ENCODE measurements at regions not wholly inside any gene's neighbourhood (a gene's known extent, or its start where the extent isn't known, plus 50 kb on each side); places are given as distances from the start of the nearest gene placed in this dataset.

GRCh38 chr2:19642501-19642900 lies 259.3 kb downstream of the TTC32 start:
- Histone ChIP-seq H3K4me3 (ENCODE audit: low read depth, low read length) (no peak overlapping the region), H3K9me3 (ENCODE audit: control insufficient read depth, insufficient read depth, low read depth, low read length) (no peaks in the 10 kb centered on the region), H3K27ac (ENCODE audit: extremely low read depth, low read depth, low read length) (no peak overlapping the region), H3K4me1 (ENCODE audit: control insufficient read depth, insufficient read depth, low read length) (no peaks in the 10 kb centered on the region), H3K36me3 (ENCODE audit: control insufficient read depth in 2 of 2, insufficient read depth in 1 of 2, low read length in 2 of 2) (no peaks in the 10 kb centered on the region)
- POLR2A ChIA-PET: no interaction called here
- TF ChIP-seq SP7 (tag by site-specific recombination; IDR thresholded peaks at IDR 0.05) (no peak), ZNF266 (tag by site-specific recombination; IDR thresholded peaks at IDR 0.05; ENCODE audit: low read depth) (no peak)
- CTCF ChIA-PET: interaction anchor here (0.6 kb wide), 1 partner anchor 597 kb away, joined by 3 read pairs; no protein-coding TSS in a partner anchor

DNA sequence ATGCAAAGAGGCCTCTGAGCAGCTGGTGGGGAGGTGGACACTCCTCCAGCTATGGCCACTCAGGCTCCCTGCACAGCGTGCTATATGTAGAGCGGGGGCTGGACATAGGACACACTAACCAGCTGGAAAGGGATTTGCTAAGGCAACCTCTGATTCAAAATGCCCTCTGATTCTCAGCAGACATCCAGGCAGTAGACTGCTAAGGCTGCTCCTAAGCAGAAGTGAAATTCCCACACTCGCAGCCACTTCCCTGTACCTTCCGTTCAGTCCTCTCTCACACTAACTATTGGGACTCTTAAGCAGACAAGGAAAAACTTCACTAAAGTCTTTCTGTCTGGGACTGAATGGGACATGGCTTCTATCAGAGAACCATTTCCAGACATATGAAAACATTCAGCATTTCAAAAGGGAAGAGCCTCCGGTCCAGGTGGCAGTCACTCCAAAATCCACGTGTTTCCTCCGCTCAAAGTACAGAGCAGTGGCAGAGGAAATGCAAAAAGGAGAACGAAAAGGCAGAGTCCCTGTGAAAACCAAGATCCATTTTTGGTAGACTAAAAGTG lies 265.8 kb downstream of the TTC32 start:
- H3K36me3 ChIP-seq (ENCODE audit: control insufficient read depth in 2 of 2, insufficient read depth in 1 of 2, low read length in 2 of 2): no peaks in the 10 kb centered on the region
- no peak overlapping the region for H3K4me3 ChIP-seq (ENCODE audit: low read depth, low read length)
- H3K9me3 ChIP-seq (ENCODE audit: control insufficient read depth, insufficient read depth, low read depth, low read length): no peaks in the 10 kb centered on the region
- no peaks in the 10 kb centered on the region for H3K4me1 ChIP-seq (ENCODE audit: control insufficient read depth, insufficient read depth, low read length)
- TF ChIP-seq SCRT1 (tag by site-specific recombination; IDR thresholded peaks at IDR 0.05; ENCODE audit: borderline replicate concordance) (no peak), ZNF629 (tag by site-specific recombination; IDR thresholded peaks at IDR 0.05) (no peak), ZBTB21 (tag by site-specific recombination; IDR thresholded peaks at IDR 0.05) (no peak), ZNF302 (tag by site-specific recombination; IDR thresholded peaks at IDR 0.05; ENCODE audit: low read depth) (no peak), KLF1 (tag by site-specific recombination; IDR thresholded peaks at IDR 0.05) (no peak), ZNF366 (tag by site-specific recombination; conservative IDR thresholded peaks at IDR 0.05) (no peak), ZNF596 (tag by site-specific recombination; IDR thresholded peaks at IDR 0.05) (no peak), ZNF37A (tag by site-specific recombination; IDR thresholded peaks at IDR 0.05) (no peak), WT1 (tag by site-specific recombination; IDR thresholded peaks at IDR 0.05) (no peak), ZNF341 (tag by site-specific recombination; IDR thresholded peaks at IDR 0.05; ENCODE audit: low read depth) (no peak), ZNF394 (tag by site-specific recombination; IDR thresholded peaks at IDR 0.05; ENCODE audit: borderline replicate concordance) (no peak), ZNF600 (tag by site-specific recombination; IDR thresholded peaks at IDR 0.05) (no peak), ZBTB7A (tag by site-specific recombination; IDR thresholded peaks at IDR 0.05; ENCODE audit: low read depth) (no peak), ZNF23 (tag by site-specific recombination; IDR thresholded peaks at IDR 0.05; ENCODE audit: borderline replicate concordance) (no peak), ZNF311 (tag by site-specific recombination; IDR thresholded peaks at IDR 0.05; ENCODE audit: borderline replicate concordance) (no peak), KLF7 (tag by site-specific recombination; IDR thresholded peaks at IDR 0.05; ENCODE audit: borderline replicate concordance) (no peak)
- TF ChIP-seq, protein P1, sequence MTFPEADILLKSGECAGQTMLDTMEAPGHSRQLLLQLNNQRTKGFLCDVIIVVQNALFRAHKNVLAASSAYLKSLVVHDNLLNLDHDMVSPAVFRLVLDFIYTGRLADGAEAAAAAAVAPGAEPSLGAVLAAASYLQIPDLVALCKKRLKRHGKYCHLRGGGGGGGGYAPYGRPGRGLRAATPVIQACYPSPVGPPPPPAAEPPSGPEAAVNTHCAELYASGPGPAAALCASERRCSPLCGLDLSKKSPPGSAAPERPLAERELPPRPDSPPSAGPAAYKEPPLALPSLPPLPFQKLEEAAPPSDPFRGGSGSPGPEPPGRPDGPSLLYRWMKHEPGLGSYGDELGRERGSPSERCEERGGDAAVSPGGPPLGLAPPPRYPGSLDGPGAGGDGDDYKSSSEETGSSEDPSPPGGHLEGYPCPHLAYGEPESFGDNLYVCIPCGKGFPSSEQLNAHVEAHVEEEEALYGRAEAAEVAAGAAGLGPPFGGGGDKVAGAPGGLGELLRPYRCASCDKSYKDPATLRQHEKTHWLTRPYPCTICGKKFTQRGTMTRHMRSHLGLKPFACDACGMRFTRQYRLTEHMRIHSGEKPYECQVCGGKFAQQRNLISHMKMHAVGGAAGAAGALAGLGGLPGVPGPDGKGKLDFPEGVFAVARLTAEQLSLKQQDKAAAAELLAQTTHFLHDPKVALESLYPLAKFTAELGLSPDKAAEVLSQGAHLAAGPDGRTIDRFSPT (tag by site-specific recombination; IDR thresholded peaks at IDR 0.05): no peak
- H3K27ac ChIP-seq (ENCODE audit: extremely low read depth, low read depth, low read length): no peak overlapping the region
- ChIA-PET CTCF (no interaction called here), POLR2A (no interaction called here)

DNA sequence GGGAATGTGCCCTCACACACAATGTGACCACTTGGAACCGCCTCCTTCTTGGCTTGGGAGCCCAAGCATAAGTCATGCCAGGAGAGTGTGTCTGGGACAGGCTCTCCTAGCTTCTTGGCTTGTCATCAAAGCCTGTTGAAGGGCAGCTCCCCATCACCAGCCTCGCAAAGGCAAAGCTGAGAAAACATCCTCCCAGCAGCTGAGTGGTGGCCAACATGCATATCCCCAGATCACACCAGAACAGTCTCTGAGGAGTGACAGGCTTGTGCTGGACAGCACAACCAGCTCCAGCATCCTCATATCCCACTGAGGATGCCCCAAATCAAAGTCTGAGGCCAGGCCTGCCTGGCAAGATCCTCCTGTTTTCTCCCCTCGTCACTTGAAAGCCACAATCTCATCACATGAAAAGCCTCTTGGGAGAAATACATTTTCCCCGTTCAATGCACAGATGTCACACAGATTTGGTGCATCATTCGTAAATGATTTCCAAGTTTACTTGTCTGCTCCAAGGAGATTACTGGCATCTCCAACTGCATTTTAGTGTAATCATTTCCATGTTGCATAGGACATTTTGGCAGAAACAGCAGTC lies 269.3 kb downstream of the TTC32 start:
- Histone ChIP-seq H3K36me3 (ENCODE audit: control insufficient read depth in 2 of 2, insufficient read depth in 1 of 2, low read length in 2 of 2) (no peaks in the 10 kb centered on the region), H3K4me3 (ENCODE audit: low read depth, low read length) (no peak overlapping the region), H3K9me3 (ENCODE audit: control insufficient read depth, insufficient read depth, low read depth, low read length) (no peaks in the 10 kb centered on the region), H3K4me1 (ENCODE audit: control insufficient read depth, insufficient read depth, low read length) (no peaks in the 10 kb centered on the region), H3K27ac (ENCODE audit: extremely low read depth, low read depth, low read length) (no peak overlapping the region)
- POLR2A ChIA-PET: no interaction called here
- CTCF ChIA-PET: interaction anchor here (1.3 kb wide), 1 partner anchor 21 kb away, joined by 3 read pairs; no protein-coding TSS in a partner anchor
- no peak for TF ChIP-seq ZNF747 (tag by site-specific recombination; IDR thresholded peaks at IDR 0.05)
- TF ChIP-seq, protein P2, sequence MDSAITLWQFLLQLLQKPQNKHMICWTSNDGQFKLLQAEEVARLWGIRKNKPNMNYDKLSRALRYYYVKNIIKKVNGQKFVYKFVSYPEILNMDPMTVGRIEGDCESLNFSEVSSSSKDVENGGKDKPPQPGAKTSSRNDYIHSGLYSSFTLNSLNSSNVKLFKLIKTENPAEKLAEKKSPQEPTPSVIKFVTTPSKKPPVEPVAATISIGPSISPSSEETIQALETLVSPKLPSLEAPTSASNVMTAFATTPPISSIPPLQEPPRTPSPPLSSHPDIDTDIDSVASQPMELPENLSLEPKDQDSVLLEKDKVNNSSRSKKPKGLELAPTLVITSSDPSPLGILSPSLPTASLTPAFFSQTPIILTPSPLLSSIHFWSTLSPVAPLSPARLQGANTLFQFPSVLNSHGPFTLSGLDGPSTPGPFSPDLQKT (IDR thresholded peaks at IDR 0.05; ENCODE audit: borderline replicate concordance, low read depth, low read length): no peak
- no peak for TF ChIP-seq ZNF48 (tag by site-specific recombination; IDR thresholded peaks at IDR 0.05)
- no peak for TF ChIP-seq ZNF426 (tag by site-specific recombination; IDR thresholded peaks at IDR 0.05)
- TF ChIP-seq ZNF248 (tag by site-specific recombination; IDR thresholded peaks at IDR 0.05): no peak
- no peak for TF ChIP-seq ZNF830 (tag by site-specific recombination; IDR thresholded peaks at IDR 0.05; ENCODE audit: low read depth)
- no peak for TF ChIP-seq ZNF488 (tag by site-specific recombination; IDR thresholded peaks at IDR 0.05)
- no peak for TF ChIP-seq ZNF146 (tag by site-specific recombination; IDR thresholded peaks at IDR 0.05)
